ENCODE measurements at regions not wholly inside any gene's neighbourhood (a gene's known extent, or its start where the extent isn't known, plus 50 kb on each side); places are given as distances from the start of the nearest gene placed in this dataset.

DNA sequence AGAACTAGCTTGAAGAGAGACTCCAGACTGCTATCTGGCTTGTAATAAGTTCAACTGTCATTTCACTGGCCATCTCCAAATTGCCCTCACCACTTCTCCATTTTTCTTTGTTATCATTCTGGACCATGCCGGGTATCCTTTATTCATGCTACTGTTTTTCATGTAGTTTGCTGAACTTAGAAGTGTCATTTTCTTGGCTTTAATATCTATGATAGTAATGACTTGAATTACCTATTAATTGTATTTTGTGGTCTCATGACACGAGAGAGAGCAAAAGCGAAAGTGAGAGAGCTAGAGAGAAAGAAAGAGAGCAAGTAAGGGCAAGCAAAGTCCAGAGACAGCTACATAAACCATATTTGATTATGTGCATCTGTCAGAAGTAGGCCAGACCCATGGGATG is 184.9 kb upstream of the ATP1B1 start:
- TF ChIP-seq, protein P1, sequence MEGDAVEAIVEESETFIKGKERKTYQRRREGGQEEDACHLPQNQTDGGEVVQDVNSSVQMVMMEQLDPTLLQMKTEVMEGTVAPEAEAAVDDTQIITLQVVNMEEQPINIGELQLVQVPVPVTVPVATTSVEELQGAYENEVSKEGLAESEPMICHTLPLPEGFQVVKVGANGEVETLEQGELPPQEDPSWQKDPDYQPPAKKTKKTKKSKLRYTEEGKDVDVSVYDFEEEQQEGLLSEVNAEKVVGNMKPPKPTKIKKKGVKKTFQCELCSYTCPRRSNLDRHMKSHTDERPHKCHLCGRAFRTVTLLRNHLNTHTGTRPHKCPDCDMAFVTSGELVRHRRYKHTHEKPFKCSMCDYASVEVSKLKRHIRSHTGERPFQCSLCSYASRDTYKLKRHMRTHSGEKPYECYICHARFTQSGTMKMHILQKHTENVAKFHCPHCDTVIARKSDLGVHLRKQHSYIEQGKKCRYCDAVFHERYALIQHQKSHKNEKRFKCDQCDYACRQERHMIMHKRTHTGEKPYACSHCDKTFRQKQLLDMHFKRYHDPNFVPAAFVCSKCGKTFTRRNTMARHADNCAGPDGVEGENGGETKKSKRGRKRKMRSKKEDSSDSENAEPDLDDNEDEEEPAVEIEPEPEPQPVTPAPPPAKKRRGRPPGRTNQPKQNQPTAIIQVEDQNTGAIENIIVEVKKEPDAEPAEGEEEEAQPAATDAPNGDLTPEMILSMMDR (IDR thresholded peaks at IDR 0.05) = no peak
- TF ChIP-seq POLR2A (IDR thresholded peaks at IDR 0.05) = no peak

All from right lobe of liver (tissue), 4 donors.